ENCODE measurements at regions not wholly inside any gene's neighbourhood (a gene's known extent, or its start where the extent isn't known, plus 50 kb on each side); places are given as distances from the start of the nearest gene placed in this dataset.

DNA sequence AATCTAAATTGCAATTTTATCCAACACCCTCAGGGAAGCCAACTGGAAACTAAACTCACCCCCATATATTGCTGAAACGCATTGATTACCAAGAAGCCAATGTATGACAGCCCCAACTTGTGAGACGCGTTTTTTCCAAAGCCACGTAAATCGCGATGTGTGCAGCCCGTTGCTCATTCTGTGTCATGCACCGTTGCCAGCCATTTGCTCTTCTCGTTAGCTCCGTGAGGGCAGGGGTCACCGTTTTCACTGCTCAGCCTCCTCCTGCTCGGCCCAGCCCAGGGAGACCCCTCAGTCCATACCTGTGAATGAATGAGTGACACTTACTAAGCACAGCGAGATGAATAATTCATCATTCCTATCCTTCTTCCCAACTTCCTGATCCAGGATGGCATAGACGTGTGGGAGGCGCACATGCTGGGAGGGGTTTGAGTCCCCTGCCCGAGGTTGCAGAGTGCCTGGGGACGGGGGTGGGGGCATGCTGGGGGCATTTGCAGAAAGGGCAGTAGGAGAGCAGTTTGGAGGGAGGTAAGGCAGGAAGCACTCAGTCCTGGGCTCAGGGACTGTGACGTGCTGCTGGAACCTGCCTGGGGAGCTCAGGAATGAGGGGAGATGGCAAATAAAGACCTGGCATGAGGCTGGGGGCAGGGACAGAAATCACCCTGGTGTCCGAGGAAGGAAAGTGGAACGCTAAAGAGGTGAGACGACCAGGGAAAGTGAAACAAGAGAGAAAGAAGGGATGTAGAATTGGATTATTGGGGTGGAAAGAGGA lies 104.2 kb upstream of the SDK1 start:
- FAIRE-seq, result no peak

DNA sequence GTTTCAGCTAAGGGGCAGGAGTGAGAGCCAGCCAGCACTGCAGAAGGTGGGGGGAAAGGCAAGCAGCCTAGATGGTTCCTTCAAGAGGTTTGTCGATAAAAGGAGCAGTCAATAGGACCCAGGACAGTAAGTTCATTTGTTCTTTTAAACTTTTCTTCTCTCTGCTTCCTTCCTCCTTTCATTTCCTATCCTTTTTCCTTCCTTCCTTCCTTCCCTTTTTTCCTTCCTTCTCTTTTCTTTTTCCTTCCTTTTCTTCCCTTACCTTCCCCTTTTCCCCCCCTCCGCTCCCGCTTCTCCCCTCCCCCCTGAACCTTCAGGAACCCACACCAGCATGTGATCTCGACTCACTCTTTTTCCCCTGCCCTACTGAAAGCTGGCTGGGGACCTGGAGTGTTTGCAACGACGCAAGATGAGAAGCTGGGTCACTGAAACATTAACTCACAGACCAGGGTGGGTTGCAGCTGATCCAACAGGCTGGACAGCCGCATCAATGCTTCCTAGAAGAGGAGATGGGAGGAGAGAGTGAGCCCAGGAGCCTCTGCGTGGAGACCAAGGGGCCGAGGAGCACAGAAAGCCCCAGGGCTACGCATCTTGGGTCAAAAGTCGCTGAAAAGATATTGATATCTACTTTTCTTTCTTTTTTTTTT lies 103.4 kb upstream of the SDK1 start:
- no peak for FAIRE-seq

DNA sequence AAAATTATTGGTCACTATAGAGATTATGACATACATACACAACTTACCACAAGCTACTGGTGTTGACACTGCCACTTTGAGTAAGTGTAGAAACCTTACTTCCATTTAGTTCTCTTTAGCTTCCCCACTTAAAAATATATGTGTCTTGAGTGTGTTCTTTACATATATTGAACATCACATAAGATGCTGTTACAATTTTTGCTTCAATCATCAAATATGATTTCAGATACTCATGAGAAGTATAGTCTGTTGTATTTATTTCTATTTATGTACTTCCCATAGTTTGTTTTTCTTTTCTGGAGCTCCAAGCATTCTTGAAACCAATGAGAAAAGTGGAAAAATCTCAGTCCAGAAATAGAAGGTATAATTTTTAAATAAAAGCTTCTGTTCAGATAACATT lies 102.7 kb upstream of the SDK1 start:
- no peak for FAIRE-seq

DNA sequence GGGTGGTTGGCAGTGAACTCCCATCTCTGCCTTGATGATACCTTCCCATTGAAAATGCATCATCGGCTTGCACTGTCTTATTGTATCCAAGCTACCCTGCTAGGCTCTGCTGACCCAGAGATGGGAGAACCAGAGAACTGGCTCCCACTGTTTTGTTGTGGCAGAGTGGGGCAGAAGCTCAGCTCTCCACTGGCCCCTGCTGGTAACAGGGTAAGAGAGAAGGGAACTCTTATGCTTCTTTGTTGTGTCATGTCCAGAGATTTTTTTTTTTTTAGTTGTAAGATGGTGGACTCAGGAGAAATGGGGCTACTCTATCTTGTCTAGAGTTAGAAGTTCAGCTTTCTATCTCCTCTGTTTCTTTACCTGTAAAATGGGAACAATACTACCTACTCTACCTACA lies 100.5 kb upstream of the SDK1 start:
- no peak for FAIRE-seq

DNA sequence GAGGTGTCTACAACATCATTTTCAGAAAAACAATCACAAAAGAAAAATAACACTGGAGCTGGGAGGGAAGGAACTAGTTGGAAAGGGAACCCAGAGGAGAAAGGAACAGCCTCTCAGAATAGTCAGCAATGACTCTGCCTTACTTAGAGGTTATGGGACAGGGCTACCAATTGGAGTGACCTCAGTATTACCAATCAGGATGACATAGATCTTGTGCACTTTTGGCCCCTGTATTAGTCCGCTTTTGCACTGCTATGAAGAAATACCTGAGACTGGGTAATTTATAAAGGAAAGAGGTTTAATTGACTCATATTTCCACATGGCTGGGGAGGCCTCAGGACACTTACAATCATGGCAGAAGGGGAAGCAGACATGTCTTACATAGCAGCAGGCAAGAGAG lies 99.7 kb upstream of the SDK1 start:
- FAIRE-seq, result no peak

DNA sequence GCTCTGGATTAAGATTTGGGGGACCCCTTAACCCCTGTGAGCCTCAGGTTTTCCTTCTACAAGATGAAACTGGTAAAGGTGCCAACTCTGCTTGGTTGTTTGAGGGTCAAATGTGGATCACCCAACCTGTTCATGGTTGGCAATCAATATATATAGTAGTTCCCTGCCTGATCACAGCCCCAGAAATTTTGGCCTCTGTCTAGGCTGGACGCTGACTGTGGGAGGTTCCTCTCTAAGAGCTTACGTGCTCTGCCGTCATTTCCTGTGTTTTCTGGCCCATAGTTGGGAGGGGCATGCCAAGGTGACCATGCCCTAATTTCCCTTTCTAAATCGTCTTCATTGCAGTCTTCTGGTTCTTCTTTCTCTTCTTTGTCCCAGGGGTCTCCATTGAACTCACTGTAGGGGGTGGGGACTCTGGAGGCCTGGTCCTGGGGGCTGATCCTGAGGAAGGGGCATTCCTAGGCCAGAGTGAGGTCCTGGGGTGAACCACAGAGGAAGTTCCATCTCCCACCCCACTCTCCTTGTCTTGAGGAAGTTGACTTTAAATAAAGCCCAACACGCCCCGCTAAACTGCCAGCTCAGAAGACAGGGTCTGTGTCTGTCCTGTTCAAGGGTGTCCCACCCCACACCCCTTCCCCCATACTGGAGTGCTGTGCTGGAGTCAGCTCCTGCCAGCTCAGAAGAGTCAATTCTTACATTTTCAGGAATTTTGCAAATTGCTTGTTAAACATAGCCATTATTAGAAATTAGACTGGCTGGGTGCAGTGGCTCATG lies 98.9 kb upstream of the SDK1 start:
- FAIRE-seq, result no peak

DNA sequence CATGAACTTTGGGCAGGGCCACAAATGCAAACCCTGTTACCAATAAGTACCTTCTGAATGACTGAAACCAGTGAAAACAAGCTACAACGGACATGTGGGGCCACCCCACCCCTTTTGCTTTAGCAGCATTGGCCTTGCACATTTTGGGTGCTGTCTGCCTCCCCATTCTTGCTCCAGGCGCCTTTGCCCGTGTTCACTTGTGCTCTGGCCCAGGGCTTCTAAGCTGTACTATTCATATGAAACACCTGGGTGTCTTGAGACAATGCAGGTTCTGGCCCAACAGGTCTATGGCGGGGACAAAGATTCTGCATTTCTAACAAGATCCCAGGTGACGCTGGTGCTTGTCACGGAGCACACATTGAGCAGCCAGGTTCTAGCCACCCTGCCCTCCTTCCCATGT lies 96.5 kb upstream of the SDK1 start:
- FAIRE-seq, result no peak

DNA sequence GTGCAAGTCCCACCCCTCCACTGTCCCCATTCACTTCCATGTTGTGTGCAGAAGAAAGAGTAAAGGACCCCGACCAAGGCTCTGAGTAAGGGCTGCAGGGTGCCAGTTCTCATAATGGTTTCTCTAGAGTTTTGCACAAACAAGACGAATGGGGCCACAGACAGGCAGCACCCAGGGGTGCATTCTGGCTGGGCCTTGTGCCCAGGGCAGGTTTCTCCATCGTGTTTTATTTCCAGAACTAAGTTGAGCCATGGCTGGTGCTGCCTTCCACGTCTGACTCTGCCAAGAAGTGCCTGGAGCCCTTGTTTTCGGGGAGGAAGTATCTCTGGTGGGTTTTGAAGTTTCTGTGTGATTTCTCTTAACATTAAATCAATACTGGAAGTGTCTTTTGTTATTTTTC lies 95.0 kb upstream of the SDK1 start:
- no peak for FAIRE-seq

DNA sequence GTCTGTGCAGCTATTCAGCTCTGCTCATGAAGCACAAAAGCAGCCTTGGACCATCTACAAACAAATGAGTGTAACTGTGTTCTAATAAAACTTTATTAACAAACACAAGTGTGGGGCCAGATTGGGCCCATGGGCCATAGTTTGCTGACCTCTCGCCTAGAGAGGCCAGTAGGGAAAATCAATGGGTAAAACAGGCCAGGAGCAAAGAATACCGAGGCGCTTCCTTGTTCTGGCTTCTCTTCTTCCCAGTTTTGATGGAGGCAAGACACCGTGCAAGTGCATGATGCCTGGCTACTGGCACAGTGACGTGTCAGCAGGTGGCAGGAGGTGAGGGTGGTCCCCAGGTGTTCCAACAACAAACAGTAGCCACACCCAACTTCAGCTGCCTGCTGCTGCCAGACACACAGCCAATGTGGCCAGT lies 94.3 kb upstream of the SDK1 start:
- FAIRE-seq, result no peak

DNA sequence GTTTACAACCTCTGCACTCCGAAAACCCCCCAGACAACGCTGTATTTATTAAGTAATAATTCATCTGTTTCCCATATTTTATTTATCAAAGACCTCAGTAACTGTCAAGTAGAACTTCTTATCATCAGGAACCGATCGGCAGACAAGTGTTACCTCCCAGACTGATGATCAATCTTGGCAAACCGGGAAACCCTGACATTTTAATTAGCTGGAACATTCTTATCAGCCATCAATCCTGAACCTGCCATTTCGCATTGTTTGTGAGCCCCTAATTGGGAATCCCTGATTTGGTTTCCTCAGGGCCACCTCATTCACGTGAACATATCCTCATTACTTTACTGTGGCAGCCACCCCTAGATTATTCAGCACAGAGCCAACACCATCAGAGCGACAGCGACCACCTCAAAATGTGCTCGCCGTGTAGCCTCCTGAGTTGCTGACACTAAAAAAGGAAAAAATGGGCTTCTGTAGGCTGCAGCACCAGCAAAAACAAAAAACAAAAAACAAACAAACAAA lies 93.6 kb upstream of the SDK1 start:
- no peak for FAIRE-seq

DNA sequence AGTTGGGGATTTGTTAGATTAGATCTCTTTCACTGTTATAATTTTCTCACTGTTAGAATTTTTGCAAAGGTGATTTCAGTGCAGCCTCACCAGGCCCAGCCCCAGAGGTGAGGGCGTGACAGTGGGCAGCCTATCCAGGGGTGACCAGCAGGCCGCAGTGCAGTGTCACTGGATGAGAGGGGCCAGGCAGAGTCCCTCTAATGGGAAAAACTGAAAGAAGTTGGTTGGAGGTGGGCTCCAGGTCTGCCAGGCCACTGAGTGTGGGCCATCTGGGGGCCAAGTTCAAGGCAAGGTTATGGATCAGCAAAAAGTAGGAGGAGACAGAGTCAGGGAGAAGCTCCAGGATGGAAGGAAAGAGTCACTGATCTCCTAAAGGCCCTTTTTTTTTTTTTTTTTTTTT lies 90.5 kb upstream of the SDK1 start:
- no peak for FAIRE-seq

DNA sequence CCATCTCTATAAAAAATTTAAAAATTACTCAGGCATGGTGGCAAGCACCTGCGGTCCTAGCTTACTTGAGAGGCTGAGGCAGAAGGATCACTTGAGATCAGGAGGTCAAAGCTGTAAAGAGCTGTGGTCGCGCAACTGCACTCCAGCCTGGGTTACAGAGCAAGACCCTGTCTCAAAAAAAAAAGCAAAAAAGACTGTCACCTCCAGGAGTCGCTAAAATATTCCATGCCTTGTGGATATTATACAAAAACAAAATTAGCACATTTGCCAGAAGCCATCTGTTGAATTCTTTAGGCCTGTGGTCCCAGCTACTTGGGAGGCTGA lies 87.0 kb upstream of the SDK1 start:
- no peak for FAIRE-seq

DNA sequence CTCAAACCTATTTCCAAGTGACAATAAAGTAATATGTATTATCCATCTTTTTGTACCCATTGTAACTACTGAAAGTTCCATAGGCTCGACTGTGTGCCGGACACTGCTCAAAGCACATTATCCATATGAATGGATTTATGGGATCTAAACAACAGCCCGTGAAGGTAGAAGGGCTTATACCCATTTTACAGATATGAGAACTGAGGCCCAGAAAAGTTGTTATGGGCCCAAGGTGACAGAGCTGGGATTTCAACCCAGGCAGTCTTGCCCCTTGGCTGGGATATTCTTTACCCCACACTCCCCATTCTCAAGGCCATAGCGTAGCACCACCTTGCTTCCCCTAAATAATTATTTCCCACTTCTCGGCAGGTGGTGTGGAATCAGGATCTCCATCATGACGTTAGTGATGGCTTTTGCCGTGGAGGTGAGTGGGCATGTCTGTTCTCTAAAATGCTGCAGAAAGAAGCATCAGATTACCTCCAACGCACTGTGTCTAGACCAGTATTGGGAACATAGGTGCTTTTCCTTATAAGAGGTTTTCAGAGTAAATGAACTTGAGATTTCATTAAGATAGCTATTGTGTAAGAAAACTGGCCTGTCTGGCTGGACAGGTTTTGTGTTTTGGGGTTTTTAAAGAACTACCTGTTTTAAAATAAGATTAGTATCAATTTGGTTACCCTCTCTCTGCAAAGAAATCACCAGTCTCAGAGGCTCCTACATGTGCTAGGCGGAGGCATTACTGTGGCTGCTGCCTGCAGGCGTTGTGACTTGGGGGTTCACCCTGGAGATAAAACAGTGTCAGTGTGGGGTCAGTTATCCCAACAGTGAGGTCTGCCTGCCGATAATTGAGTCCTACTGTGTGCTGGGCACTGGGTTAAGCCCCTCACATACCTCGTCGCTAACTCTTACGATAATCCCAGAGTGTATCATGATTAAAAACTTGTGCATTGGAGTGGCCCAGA lies 85.1 kb upstream of the SDK1 start:
- FAIRE-seq, result no peak

DNA sequence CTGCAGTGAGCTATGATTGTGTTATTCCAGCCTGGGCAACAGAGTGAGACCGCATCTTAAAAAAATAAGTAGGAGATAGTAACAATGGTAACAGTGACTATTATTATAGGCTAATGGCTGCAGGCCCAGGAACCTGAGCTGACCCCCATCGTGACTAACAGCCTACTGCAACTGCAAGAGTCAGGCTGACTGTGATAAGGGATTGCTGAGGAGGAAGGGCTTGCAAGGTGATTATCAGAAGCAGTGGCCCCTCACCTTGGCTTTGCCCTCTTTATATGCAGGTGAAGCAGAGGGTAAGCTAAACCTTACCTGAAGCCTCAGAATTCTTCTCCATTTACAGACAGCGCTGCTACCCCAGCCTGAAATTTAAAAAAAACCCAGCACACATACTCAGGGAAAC lies 83.9 kb upstream of the SDK1 start:
- no peak for FAIRE-seq

DNA sequence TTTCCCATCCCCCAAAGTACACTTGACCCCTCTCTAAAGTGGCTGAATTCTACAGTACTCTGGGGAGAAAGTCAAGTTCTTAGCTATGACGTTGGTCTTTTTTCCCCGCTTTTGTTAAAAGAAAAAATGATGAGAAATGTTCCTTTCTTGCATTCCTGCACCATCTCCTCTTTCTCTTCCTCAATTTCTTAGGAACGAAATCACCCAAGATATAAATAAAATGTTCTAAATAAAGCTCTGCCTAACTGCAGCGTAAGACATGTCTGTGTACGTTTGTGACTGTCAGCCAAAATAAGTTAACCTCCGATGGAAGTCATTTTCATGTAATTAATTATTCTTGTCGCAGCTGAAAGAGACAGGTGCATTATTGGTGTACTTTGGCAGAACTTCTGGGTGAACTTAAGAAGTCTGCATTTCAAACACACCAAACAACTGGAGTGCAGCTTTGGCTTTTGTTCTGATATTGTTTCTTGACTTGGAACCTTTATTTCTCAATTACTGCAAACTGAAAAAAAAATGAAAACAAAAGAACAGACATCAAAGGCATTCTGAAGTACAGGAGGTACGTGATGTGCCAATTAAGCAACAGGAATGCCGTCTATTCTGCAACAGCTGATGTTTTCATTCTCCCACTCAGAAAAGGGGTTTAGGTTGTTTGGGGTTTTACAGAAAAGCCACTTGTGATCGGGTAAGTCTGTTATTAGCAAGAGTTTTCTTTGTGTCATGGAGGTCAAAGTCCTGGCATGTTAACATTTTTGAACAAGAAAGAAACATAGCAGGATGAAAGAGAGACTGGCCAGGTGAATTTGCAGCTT lies 82.4 kb upstream of the SDK1 start:
- FAIRE-seq, result peak; percentile 65

DNA sequence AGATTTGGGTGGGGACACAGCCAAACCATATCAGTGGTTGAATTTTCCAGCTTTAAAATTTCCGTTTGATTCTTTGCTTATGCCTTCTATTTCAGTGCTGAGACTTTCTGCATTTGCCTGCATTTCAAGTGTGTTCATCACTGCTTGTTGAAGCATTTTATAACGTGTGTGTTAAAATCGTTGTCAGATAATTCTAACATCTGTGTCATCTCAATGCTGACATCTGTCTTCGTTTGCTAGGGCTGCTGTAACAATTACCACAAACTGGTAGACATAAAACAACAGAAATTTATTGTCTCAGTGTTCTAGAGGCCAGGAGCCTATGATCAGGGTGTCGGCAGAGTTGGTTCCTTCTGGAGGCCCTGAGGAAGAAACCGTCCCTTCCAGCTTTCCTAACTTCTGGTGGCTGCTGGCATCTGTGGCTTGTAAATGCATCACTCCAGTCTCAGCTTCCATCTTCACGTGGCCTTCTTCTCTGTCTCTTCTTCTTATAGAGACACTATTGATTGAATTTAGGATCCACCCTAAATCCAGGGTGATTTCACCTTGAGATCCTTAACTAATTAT lies 71.1 kb upstream of the SDK1 start:
- no peak for FAIRE-seq

DNA sequence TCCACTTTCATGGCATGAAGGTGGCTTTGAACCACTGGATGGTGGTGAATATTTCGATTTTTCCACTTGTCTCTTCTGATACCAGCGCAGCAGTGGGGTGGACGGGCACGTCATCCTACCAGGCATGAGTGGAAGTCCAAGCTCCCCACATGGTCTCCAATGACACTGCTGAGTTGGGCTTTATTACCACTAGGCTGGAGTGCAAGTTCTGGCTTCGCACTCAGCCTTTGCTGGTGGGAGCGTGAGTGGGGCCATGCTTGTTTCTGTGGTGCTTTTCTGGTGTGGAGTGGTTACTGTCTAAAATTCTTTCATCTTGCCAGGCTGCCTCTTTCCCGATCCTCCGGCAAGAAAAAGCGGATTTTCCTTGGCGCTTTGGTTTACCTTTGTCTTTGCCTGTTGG lies 70.1 kb upstream of the SDK1 start:
- no peak for FAIRE-seq

DNA sequence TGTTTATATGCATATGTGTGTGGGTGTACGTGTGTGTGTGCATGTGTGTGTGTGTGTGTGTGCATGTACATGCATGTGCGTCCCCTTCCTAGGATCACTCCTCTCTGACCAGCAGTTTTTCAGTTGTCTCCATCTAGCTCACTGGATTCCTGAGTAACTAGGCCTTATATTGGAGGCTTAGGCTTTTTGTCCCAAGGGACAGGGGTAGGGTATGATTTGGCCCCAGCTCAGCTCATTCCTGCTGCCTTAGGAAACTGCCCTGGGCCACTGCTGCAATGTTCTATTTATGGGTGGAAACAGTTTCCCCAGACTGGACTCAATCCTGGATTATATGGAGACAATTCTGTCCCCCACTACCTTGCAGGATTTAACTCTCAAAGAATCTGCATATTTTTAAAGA lies 68.8 kb upstream of the SDK1 start:
- FAIRE-seq, result no peak

DNA sequence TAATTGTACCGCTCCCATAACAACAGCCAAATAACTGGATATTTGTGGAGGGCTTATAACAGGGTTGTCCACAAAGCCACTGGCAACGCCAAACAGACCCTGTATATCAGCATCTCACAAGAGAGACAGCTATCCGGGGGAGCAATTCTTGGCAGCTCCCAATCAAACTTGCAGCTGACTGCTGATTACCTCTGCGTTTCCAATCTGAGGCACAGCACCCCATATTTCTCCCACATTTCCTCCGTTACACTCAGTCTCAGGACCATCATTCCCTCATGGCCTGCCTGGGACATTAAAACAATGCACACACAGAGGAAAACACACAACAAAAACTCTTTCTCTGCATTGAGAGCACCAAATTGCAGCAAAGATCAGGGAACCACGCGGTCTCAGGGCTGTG lies 67.8 kb upstream of the SDK1 start:
- FAIRE-seq, result no peak

DNA sequence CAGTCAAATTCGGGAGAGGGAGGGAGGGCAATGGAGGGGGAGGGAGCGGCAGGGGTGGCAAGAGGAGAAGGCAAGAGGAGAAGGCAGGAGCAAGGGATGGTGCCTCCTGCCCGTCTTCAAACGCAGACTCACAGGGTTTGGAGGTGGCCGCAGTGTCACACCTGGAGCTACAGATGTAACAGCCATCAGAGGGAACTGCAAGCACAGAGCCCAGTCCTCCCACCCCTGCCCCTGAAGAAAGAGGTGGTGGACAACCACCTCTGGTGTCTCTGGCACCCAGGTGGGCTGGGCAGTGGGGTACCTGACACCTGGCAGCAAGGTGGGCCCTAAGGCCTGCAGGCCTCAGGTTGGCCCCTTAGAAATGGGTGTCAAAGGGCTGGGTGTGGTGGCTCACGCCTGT lies 67.0 kb upstream of the SDK1 start:
- FAIRE-seq, result no peak

DNA sequence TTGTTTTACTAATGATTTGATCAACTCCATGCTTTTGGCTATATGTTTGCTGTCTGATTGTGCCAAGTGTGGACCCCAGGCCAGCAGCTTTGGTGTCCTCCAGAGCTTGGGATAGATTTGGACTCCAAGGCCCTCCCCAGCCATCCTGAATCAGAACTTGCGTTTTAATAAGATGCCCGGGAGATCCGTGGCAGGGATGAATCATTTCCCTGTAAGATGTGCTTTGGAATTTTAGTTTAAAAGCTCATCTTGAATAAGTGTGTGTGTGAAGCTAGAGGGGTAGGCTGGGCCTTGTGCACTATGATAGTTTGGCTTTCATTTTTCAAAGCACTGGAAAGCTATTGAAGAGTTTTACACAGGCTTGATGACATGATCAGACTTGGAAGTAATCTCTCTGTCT lies 66.2 kb upstream of the SDK1 start:
- FAIRE-seq, result no peak

DNA sequence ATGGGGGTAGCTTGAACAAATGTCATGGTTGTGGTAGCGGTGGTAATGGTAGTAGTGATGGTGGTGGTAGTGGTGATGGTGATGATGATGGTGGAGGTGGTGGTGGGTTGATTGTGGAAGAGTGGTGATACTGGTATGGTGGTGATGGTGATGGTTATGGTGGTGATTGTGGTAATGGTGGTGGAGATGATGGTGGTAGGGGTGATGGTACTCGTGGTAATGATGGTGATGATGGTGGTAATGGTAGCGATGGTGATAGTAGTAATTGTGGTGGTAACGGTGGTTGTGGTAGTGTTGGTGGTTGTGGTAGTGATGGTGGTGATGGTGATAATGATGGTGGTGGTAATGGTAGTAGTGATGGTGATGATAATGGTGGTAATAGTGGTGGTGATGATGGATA lies 65.7 kb upstream of the SDK1 start:
- no peak for FAIRE-seq

All from endometrium (tissue), 2 donors.